Mammary epithelial cell (primary cell): ENCODE measurements at regions not wholly inside any gene's neighbourhood (a gene's known extent, or its start where the extent isn't known, plus 50 kb on each side); places are given as distances from the start of the nearest gene placed in this dataset.

Experiments
- CTCF ChIP-seq, 2 donors: IDR thresholded peaks in 1 of 2; conservative IDR thresholded peaks in 1 of 2; 2 replicates each; pipeline ENCODE4 v1.5.1; 2011 to 2012; ENCODE audit warnings: inconsistent platforms in 2 of 2, low read length in 2 of 2, mild to moderate bottlenecking in 2 of 2, control low read depth in 1 of 2, low read depth in 1 of 2; ENCODE audit not compliant: insufficient read depth in 1 of 2; ENCODE audit errors: extremely low read depth in 1 of 2
- EZH2 ChIP-seq: IDR thresholded peaks from 2 replicates; pipeline ENCODE4 v1.6.1; 2012; ENCODE audit warnings: low read length, inconsistent platforms, borderline replicate concordance

GRCh38 chr1:8086055-8086454 lies 59.9 kb upstream of the ERRFI1 start:
- TF ChIP-seq CTCF (conservative IDR thresholded peaks at IDR 0.05 in 1 of 2, IDR thresholded peaks at IDR 0.05 in 1 of 2; ENCODE audit: extremely low read depth in 1 of 2, insufficient read depth in 1 of 2, low read depth in 1 of 2, low read length in 2 of 2), result no peak
- TF ChIP-seq EZH2, result no peak
